HepG2 (cell line): ENCODE measurements at regions not wholly inside any gene's neighbourhood (a gene's known extent, or its start where the extent isn't known, plus 50 kb on each side); places are given as distances from the start of the nearest gene placed in this dataset.

ENCODE experiments used
- ATAC-seq: fragments of 200-7000 bp; cut with Tn5 transposase; 3 replicates; pipeline ENCODE4 v1.9.1; 2020; ENCODE audit warnings: mild to moderate bottlenecking, moderate library complexity
- BruUV-seq: library from RNA; stranded (reverse); fragments of 400-500 nt; replicated peaks from 2 replicates; lab custom pipeline; 2021; lab: Mats Ljungman, UMichigan
- CTCF ChIA-PET: fragments of 300-600 bp; formaldehyde crosslinking; extraction: SDS; loops from one replicate; lab custom pipeline; 2021; ENCODE audit warnings: low total read pairs, inconsistent platforms, low intra/inter-chr PET ratio; lab: Yijun Ruan, JAX
- POLR2A ChIA-PET: fragments of 350-600 bp; sonication (Branson Sonifier 250); formaldehyde crosslinking; loops from one replicate; lab custom pipeline; 2020; ENCODE audit warnings: antibody characterized with exemption, inconsistent platforms; lab: Yijun Ruan, JAX
- DNase-seq: peaks from one replicate; pipeline ENCODE4 v3.0.0-alpha.2; 2015; ENCODE audit warnings: low spot score
- FAIRE-seq: peaks from 3 replicates; lab custom pipeline; 2011; peaks lifted over from hg19 to GRCh38; lab: Jason Lieb, UNC
- H2AFZ ChIP-seq: one replicate; pipeline ENCODE4 v1.6.1; 2011; ENCODE audit warnings: low read length, inconsistent platforms
- H3K27ac ChIP-seq: fragments of 300-600 bp; 3 replicates; pipeline ENCODE4 v1.8.0; 2011; ENCODE audit warnings: mixed run types, mild to moderate bottlenecking, mixed read lengths, low read length, inconsistent platforms; ENCODE audit not compliant: insufficient read depth; ENCODE audit errors: extremely low read length
- H3K27me3 ChIP-seq, 2 experiments: fragments of 200-600 bp in 1 of 2; 2 replicates in 1 of 2; 3 replicates in 1 of 2; pipeline versions ENCODE4 v1.6.0 to v1.8.0; 2011; ENCODE audit warnings: low read length in 2 of 2, mild to moderate bottlenecking in 2 of 2, moderate library complexity in 2 of 2, inconsistent platforms in 1 of 2; ENCODE audit not compliant: insufficient read depth in 2 of 2, control insufficient read depth in 1 of 2
- H3K36me3 ChIP-seq, 2 experiments: fragments of 200-600 bp in 1 of 2; replicated peaks in 1 of 2; 2 replicates in 1 of 2; 3 replicates in 1 of 2; pipeline versions ENCODE4 v1.5.1 to v1.8.0; 2011; ENCODE audit warnings: low read length in 2 of 2, inconsistent platforms in 1 of 2; ENCODE audit not compliant: insufficient read depth in 2 of 2, control insufficient read depth in 1 of 2
- H3K4me1 ChIP-seq: 2 replicates; pipeline ENCODE4 v1.5.1; 2012; ENCODE audit warnings: low read length, inconsistent platforms; ENCODE audit not compliant: insufficient read depth
- H3K4me2 ChIP-seq: 2 replicates; pipeline ENCODE4 v1.6.0; 2011; ENCODE audit warnings: low read depth, low read length, inconsistent platforms
- H3K4me3 ChIP-seq, 3 experiments: fragments of 200-600 bp in 1 of 3; sonication (generic), shearing (Covaris generic) in 1 of 3; replicated peaks in 1 of 3; 2 replicates each; pipeline ENCODE4 v1.5.1; 2011 to 2016; ENCODE audit warnings: low read length in 3 of 3, inconsistent platforms in 2 of 3, low read depth in 2 of 3, mild to moderate bottlenecking in 2 of 3, control low read depth in 1 of 3, mixed read lengths in 1 of 3; ENCODE audit not compliant: insufficient read depth in 1 of 3
- H3K79me2 ChIP-seq: one replicate; pipeline ENCODE4 v1.6.1; 2011; ENCODE audit warnings: low read length, inconsistent platforms; ENCODE audit not compliant: insufficient read depth
- H3K9ac ChIP-seq: 2 replicates; pipeline ENCODE4 v1.6.0; 2011; ENCODE audit warnings: mild to moderate bottlenecking, low read depth, low read length, inconsistent platforms; ENCODE audit not compliant: insufficient read depth
- H3K9me3 ChIP-seq: 2 replicates; pipeline ENCODE4 v1.5.1; 2012; ENCODE audit warnings: mild to moderate bottlenecking, low read length
- H4K20me1 ChIP-seq: 2 replicates; pipeline ENCODE4 v1.6.0; 2011; ENCODE audit warnings: inconsistent platforms, mild to moderate bottlenecking, low read length, moderate library complexity; ENCODE audit not compliant: insufficient read depth
- SRSF9 ChIP-seq: fragments of 200-400 bp; formaldehyde crosslinking; IDR thresholded peaks from 2 replicates; pipeline ENCODE4 v1.6.1; 2018; ENCODE audit warnings: borderline replicate concordance, mild to moderate bottlenecking, low read depth, low read length; ENCODE audit not compliant: insufficient read depth, poor library complexity, severe bottlenecking
- ZNF251 ChIP-seq: sonication (generic); formaldehyde crosslinking; IDR thresholded peaks from 2 replicates; pipeline ENCODE4 v1.9.0; 2021; ENCODE audit warnings: mild to moderate bottlenecking, missing genetic modification reagents
- ZNF550 ChIP-seq: sonication (generic); formaldehyde crosslinking; IDR thresholded peaks from 2 replicates; pipeline ENCODE4 v1.4.0; 2020; ENCODE audit warnings: mild to moderate bottlenecking, missing genetic modification reagents, borderline replicate concordance
- WGBS: methylation state at CpG from one replicate; pipeline ENCODE4 v1.1.6; 2017; ENCODE audit warnings: low lambda C conversion rate; 5-methylcytosine and 5-hydroxymethylcytosine counted together
- in situ Hi-C: cut with HindIII; loops from 2 replicates; pipeline ENCODE4 v1.10.0; 2017; ENCODE audit warnings: low pct_unique_long_range_greater_than_20kb; ENCODE audit not compliant: extremely low pct_ligation_motif_present
- intact Hi-C: fragments of 100-400 bp; cut with micrococcal nuclease; formaldehyde crosslinking; loops from one replicate; pipeline ENCODE4 v1.10.0; 2022; ENCODE audit not compliant: unreplicated experiment
- TF ChIP-seq, protein P1 (sequence below), 2 experiments: sonication (generic) in 1 of 2; formaldehyde crosslinking in 1 of 2; IDR thresholded peaks; 2 replicates each; pipeline versions ENCODE4 v1.4.0 to v1.6.1; 2016 to 2020; ENCODE audit warnings: borderline replicate concordance in 1 of 2, low read depth in 1 of 2, mild to moderate bottlenecking in 1 of 2, missing genetic modification reagents in 1 of 2
- TF ChIP-seq, protein P2 (sequence below): sonication (generic); formaldehyde crosslinking; IDR thresholded peaks from 2 replicates; pipeline ENCODE4 v1.5.1; 2020; ENCODE audit warnings: missing genetic modification reagents, mild to moderate bottlenecking, borderline replicate concordance
- TF ChIP-seq, protein P3 (sequence below): sonication (generic); formaldehyde crosslinking; IDR thresholded peaks from 2 replicates; pipeline ENCODE4 v1.4.0; 2020; ENCODE audit warnings: mild to moderate bottlenecking, missing genetic modification reagents

DNA sequence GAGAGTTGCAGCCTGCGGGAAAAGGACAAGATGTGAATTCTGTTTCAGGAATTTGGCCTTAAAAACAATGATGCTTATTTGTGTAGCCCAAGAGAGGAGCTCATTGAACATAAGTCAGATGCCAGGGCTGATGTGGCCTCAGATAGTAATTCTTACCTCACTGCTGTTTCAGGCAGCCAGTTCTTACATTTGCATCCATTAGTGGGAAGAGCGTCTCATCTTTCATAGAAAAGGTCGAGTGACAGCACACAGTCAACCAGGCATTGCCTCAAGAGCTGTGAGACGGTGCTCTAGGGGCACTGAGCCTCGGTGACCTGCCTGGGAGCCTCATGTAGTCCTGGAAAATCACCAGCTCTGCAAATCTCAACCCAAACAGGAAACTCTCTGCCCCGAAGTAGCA lies 174.9 kb upstream of the FRG1 start (continued):
- no peak for TF ChIP-seq ZNF550 (CRISPR knock-in tag)
- TF ChIP-seq, protein P1, sequence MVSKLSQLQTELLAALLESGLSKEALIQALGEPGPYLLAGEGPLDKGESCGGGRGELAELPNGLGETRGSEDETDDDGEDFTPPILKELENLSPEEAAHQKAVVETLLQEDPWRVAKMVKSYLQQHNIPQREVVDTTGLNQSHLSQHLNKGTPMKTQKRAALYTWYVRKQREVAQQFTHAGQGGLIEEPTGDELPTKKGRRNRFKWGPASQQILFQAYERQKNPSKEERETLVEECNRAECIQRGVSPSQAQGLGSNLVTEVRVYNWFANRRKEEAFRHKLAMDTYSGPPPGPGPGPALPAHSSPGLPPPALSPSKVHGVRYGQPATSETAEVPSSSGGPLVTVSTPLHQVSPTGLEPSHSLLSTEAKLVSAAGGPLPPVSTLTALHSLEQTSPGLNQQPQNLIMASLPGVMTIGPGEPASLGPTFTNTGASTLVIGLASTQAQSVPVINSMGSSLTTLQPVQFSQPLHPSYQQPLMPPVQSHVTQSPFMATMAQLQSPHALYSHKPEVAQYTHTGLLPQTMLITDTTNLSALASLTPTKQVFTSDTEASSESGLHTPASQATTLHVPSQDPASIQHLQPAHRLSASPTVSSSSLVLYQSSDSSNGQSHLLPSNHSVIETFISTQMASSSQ (IDR thresholded peaks at IDR 0.05; ENCODE audit: low read depth) = no peak
- TF ChIP-seq, protein P1 (CRISPR knock-in tag; IDR thresholded peaks at IDR 0.05; ENCODE audit: borderline replicate concordance) = no peak
- TF ChIP-seq, protein P2, sequence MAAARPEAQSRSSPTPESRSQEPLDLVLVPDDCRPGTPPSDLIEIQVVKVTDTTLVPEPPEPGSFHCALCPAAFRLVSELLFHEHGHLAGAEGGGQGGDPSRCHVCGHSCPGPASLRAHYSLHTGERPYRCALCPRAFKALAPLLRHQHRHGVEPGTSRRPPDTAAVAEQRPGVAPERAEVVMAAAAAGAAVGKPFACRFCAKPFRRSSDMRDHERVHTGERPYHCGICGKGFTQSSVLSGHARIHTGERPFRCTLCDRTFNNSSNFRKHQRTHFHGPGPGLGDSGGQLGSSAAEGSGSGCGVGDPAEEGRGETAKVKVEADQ (CRISPR knock-in tag) = no peak

DNA sequence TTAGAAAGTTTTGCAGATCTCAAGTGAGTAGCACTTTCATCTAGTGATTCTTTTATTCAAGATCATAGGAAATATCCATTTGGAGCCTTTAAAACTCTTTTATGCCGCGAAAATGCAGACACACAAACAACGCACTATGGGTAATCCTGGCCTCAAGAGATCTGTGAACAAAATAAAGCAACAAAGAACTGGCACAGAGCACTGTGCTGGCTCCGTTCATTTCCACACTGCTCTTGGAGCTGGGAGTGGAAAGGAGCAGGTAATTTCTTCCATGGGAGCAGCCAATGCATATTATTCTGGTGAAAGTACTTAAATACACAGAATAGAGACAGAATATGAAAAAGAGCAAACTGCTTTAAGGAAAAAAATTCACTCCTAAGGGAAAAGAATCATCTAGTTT lies 172.7 kb upstream of the FRG1 start:
- BruUV-seq = no TSS peak
- no peak for TF ChIP-seq ZNF251 (CRISPR knock-in tag)
- TF ChIP-seq, protein P3, sequence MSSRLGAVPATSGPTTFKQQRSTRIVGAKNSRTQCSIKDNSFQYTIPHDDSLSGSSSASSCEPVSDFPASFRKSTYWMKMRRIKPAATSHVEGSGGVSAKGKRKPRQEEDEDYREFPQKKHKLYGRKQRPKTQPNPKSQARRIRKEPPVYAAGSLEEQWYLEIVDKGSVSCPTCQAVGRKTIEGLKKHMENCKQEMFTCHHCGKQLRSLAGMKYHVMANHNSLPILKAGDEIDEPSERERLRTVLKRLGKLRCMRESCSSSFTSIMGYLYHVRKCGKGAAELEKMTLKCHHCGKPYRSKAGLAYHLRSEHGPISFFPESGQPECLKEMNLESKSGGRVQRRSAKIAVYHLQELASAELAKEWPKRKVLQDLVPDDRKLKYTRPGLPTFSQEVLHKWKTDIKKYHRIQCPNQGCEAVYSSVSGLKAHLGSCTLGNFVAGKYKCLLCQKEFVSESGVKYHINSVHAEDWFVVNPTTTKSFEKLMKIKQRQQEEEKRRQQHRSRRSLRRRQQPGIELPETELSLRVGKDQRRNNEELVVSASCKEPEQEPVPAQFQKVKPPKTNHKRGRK (CRISPR knock-in tag) = no peak
- no peak for TF ChIP-seq SRSF9
- POLR2A ChIA-PET = no interaction called here
- H3K4me1 ChIP-seq = no peaks in the 10 kb centered on the region
- H3K9ac ChIP-seq = no peak overlapping the region
- H3K9me3 ChIP-seq = no peaks in the 10 kb centered on the region
- no peaks in the 10 kb centered on the region for H3K36me3 ChIP-seq
- CTCF ChIA-PET = no interaction called here
- no peaks in the 10 kb centered on the region for H3K79me2 ChIP-seq
- H3K27me3 ChIP-seq = 0 out of 5 replicates have a peak, but pooled peaks cover 0 to 7% of the 10 kb centered on the region in 2 experiments
- DNase-seq (no peak), ATAC-seq (no peak), FAIRE-seq (no peak)
- no peak overlapping the region for H3K27ac ChIP-seq
- in situ Hi-C loops = no loop called here
- intact Hi-C loops = no loop called here
- H2AFZ ChIP-seq = no peak overlapping the region
- WGBS = 1% methylated on average over 4 of the region's 4 CpGs
- H3K4me2 ChIP-seq = no peak overlapping the region
- no peak overlapping the region for H3K4me3 ChIP-seq
- no peaks in the 10 kb centered on the region for H4K20me1 ChIP-seq
